Memory B cell (primary cell): ENCODE measurements at regions not wholly inside any gene's neighbourhood (a gene's known extent, or its start where the extent isn't known, plus 50 kb on each side); places are given as distances from the start of the nearest gene placed in this dataset.

Experiments
- ATAC-seq: fragments of 150-1000 bp; cut with Tn5 transposase; 2 replicates; pipeline ENCODE4 v1.10.0; 2021; ENCODE audit warnings: low read depth, mild to moderate bottlenecking, moderate library complexity
- DNase-seq, 2 donors: peaks; one replicate each; pipeline ENCODE4 v3.0.0; 2022; ENCODE audit warnings: low spot score in 2 of 2
- H3K27ac Mint-ChIP-seq: one replicate; pipeline ENCODE4 v1.8.0; 2022; ENCODE audit warnings: mild to moderate bottlenecking, moderate library complexity, mixed read lengths
- H3K27me3 Mint-ChIP-seq: one replicate; pipeline ENCODE4 v1.8.0; 2022; ENCODE audit warnings: mixed read lengths
- H3K36me3 Mint-ChIP-seq: one replicate; pipeline ENCODE4 v1.8.0; 2022; ENCODE audit warnings: mild to moderate bottlenecking, mixed read lengths
- H3K4me1 Mint-ChIP-seq: one replicate; pipeline ENCODE4 v1.8.0; 2022; ENCODE audit warnings: mixed read lengths
- H3K4me3 Mint-ChIP-seq: one replicate; pipeline ENCODE4 v1.8.0; 2022; ENCODE audit warnings: mild to moderate bottlenecking, moderate library complexity, mixed read lengths
- H3K9me3 Mint-ChIP-seq: one replicate; pipeline ENCODE4 v1.8.0; 2022; ENCODE audit warnings: mixed read lengths

- H3K36me3 Mint-ChIP-seq: no peaks in the 10 kb centered on the region
- no peak overlapping the region for H3K27ac Mint-ChIP-seq
- no peaks in the 10 kb centered on the region for H3K27me3 Mint-ChIP-seq
- no peak overlapping the region for H3K4me3 Mint-ChIP-seq
- no peaks in the 10 kb centered on the region for H3K9me3 Mint-ChIP-seq
- no peaks in the 10 kb centered on the region for H3K4me1 Mint-ChIP-seq
- ATAC-seq (no peak), DNase-seq (no peak)
Measured at GRCh38 chr13:84290386-84290785, 408.1 kb upstream of the SLITRK1 start.

- no peaks in the 10 kb centered on the region for H3K4me1 Mint-ChIP-seq
- no peaks in the 10 kb centered on the region for H3K27me3 Mint-ChIP-seq
- H3K36me3 Mint-ChIP-seq: no peaks in the 10 kb centered on the region
- ATAC-seq: no peak
- peaks cover 9% of the 10 kb centered on the region for H3K9me3 Mint-ChIP-seq
- DNase-seq: no peak
- no peak overlapping the region for H3K27ac Mint-ChIP-seq
- H3K4me3 Mint-ChIP-seq: no peak overlapping the region
Measured at GRCh38 chr13:84279166-84279565, 396.9 kb upstream of the SLITRK1 start.

- ATAC-seq: no peak
- Mint-ChIP-seq H3K27me3 (no peaks in the 10 kb centered on the region), H3K27ac (no peak overlapping the region), H3K9me3 (peaks cover 5% of the 10 kb centered on the region), H3K36me3 (no peaks in the 10 kb centered on the region), H3K4me3 (no peak overlapping the region), H3K4me1 (no peaks in the 10 kb centered on the region)
- DNase-seq: no peak
Measured at GRCh38 chr13:84272877-84273562, 390.7 kb upstream of the SLITRK1 start.

- Mint-ChIP-seq H3K36me3 (no peaks in the 10 kb centered on the region), H3K4me1 (no peaks in the 10 kb centered on the region), H3K4me3 (no peak overlapping the region), H3K9me3 (peaks cover 5% of the 10 kb centered on the region), H3K27ac (no peak overlapping the region), H3K27me3 (no peaks in the 10 kb centered on the region)
- ATAC-seq (no peak), DNase-seq (no peak)
Measured at GRCh38 chr13:84265257-84265764, 383.0 kb upstream of the SLITRK1 start.

GRCh38 chr13:84263354-84264069, 381.2 kb upstream of the SLITRK1 start:
- Mint-ChIP-seq H3K4me1 (no peaks in the 10 kb centered on the region), H3K36me3 (no peaks in the 10 kb centered on the region), H3K4me3 (no peak overlapping the region), H3K27ac (no peak overlapping the region), H3K27me3 (no peaks in the 10 kb centered on the region), H3K9me3 (peaks cover 5% of the 10 kb centered on the region)
- DNase-seq (no peak), ATAC-seq (no peak)

- Mint-ChIP-seq H3K9me3 (peaks cover 3% of the 10 kb centered on the region), H3K4me3 (no peak overlapping the region), H3K4me1 (no peaks in the 10 kb centered on the region)
Measured at GRCh38 chr13:84255226-84255797, 373.0 kb upstream of the SLITRK1 start.

GRCh38 chr13:84249463-84249862, 367.2 kb upstream of the SLITRK1 start:
- DNase-seq: no peak
- Mint-ChIP-seq H3K27me3 (no peaks in the 10 kb centered on the region), H3K27ac (no peak overlapping the region), H3K4me3 (no peak overlapping the region), H3K9me3 (peaks cover 5% of the 10 kb centered on the region), H3K36me3 (no peaks in the 10 kb centered on the region), H3K4me1 (no peaks in the 10 kb centered on the region)
- no peak for ATAC-seq

More at GRCh38 chr13:84255226-84255797, 373.0 kb upstream of the SLITRK1 start:
- Mint-ChIP-seq H3K27ac (no peak overlapping the region), H3K36me3 (no peaks in the 10 kb centered on the region), H3K27me3 (no peaks in the 10 kb centered on the region)
- ATAC-seq: no peak
- no peak for DNase-seq

- DNase-seq (no peak), ATAC-seq (no peak)
- no peaks in the 10 kb centered on the region for H3K27me3 Mint-ChIP-seq
- H3K36me3 Mint-ChIP-seq: no peaks in the 10 kb centered on the region
- peaks cover 3% of the 10 kb centered on the region for H3K9me3 Mint-ChIP-seq
- no peak overlapping the region for H3K27ac Mint-ChIP-seq
- H3K4me1 Mint-ChIP-seq: no peaks in the 10 kb centered on the region
- no peak overlapping the region for H3K4me3 Mint-ChIP-seq
Measured at GRCh38 chr13:84243340-84243739, 361.1 kb upstream of the SLITRK1 start.

GRCh38 chr13:84239032-84239431, 356.8 kb upstream of the SLITRK1 start:
- no peaks in the 10 kb centered on the region for H3K27me3 Mint-ChIP-seq
- no peaks in the 10 kb centered on the region for H3K4me1 Mint-ChIP-seq
- H3K9me3 Mint-ChIP-seq: peaks cover 1% of the 10 kb centered on the region
- no peak overlapping the region for H3K27ac Mint-ChIP-seq
- DNase-seq (no peak), ATAC-seq (no peak)
- H3K36me3 Mint-ChIP-seq: no peaks in the 10 kb centered on the region
- H3K4me3 Mint-ChIP-seq: no peak overlapping the region

- no peaks in the 10 kb centered on the region for H3K27me3 Mint-ChIP-seq
- no peak overlapping the region for H3K27ac Mint-ChIP-seq
- DNase-seq: no peak
- H3K4me3 Mint-ChIP-seq: no peak overlapping the region
- no peaks in the 10 kb centered on the region for H3K36me3 Mint-ChIP-seq
- peaks cover 1% of the 10 kb centered on the region for H3K9me3 Mint-ChIP-seq
- no peaks in the 10 kb centered on the region for H3K4me1 Mint-ChIP-seq
- ATAC-seq: no peak
Measured at GRCh38 chr13:84238381-84238780, 356.1 kb upstream of the SLITRK1 start.

- Mint-ChIP-seq H3K4me1 (no peaks in the 10 kb centered on the region), H3K4me3 (no peak overlapping the region), H3K27ac (no peak overlapping the region), H3K36me3 (no peaks in the 10 kb centered on the region), H3K27me3 (no peaks in the 10 kb centered on the region), H3K9me3 (peaks cover 1% of the 10 kb centered on the region)
- DNase-seq (no peak), ATAC-seq (no peak)
Measured at GRCh38 chr13:84237143-84237542, 354.9 kb upstream of the SLITRK1 start.

- H3K4me1 Mint-ChIP-seq: no peaks in the 10 kb centered on the region
- H3K36me3 Mint-ChIP-seq: no peaks in the 10 kb centered on the region
- no peak for DNase-seq
- no peak overlapping the region for H3K4me3 Mint-ChIP-seq
- H3K9me3 Mint-ChIP-seq: peaks cover 2% of the 10 kb centered on the region
- no peaks in the 10 kb centered on the region for H3K27me3 Mint-ChIP-seq
- H3K27ac Mint-ChIP-seq: no peak overlapping the region
- no peak for ATAC-seq
Measured at GRCh38 chr13:84234416-84234815, 352.1 kb upstream of the SLITRK1 start.

GRCh38 chr13:84230568-84230967, 348.3 kb upstream of the SLITRK1 start:
- H3K27me3 Mint-ChIP-seq: no peaks in the 10 kb centered on the region
- DNase-seq: no peak
- no peaks in the 10 kb centered on the region for H3K36me3 Mint-ChIP-seq
- ATAC-seq: no peak
- H3K4me3 Mint-ChIP-seq: no peak overlapping the region
- no peak overlapping the region for H3K27ac Mint-ChIP-seq
- H3K4me1 Mint-ChIP-seq: no peaks in the 10 kb centered on the region
- peaks cover 4% of the 10 kb centered on the region for H3K9me3 Mint-ChIP-seq

- DNase-seq (no peak), ATAC-seq (no peak)
- no peaks in the 10 kb centered on the region for H3K27me3 Mint-ChIP-seq
- no peaks in the 10 kb centered on the region for H3K4me1 Mint-ChIP-seq
- peaks cover 2% of the 10 kb centered on the region for H3K9me3 Mint-ChIP-seq
- H3K27ac Mint-ChIP-seq: no peak overlapping the region
- no peak overlapping the region for H3K4me3 Mint-ChIP-seq
- no peaks in the 10 kb centered on the region for H3K36me3 Mint-ChIP-seq
Measured at GRCh38 chr13:84211048-84211447, 328.8 kb upstream of the SLITRK1 start.
